Testis (tissue), 2 donors: ENCODE measurements at regions not wholly inside any gene's neighbourhood (a gene's known extent, or its start where the extent isn't known, plus 50 kb on each side); places are given as distances from the start of the nearest gene placed in this dataset.

Source experiments
- POLR2A ChIP-seq: fragments of 450-650 bp; IDR thresholded peaks from one replicate; pipeline ENCODE4 v1.6.1; 2017; ENCODE audit warnings: antibody characterized with exemption, mild to moderate bottlenecking, moderate library complexity
- TF ChIP-seq, protein P1 (sequence below), 3 experiments: fragments of 450-650 bp in 2 of 3; fragments of 200-600 bp in 1 of 3; sonication (generic) in 1 of 3; IDR thresholded peaks; one replicate each; pipeline ENCODE4 v1.5.1; 2016 to 2019; ENCODE audit warnings: antibody characterized with exemption in 3 of 3, mild to moderate bottlenecking in 2 of 3, moderate library complexity in 1 of 3

DNA sequence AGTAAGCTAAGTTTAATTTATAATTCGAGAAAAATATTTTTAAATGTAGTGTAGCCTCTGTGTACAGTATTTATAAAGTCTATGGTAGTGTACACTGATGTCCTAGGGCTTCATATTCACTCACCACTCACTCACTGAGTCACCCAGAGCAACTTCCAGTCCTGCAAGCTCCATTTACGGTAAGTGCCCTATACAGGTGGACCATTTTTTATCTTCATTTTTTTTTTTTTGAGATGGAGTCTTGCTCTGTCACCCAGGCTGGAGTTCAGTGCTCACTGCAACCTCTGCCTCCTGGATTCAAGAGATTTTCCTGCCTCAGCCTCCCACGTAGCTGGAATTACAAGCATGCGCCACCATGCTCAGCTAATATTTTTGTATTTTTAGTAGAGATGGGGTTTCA lies 104.2 kb downstream of the PDCL3 start:
- TF ChIP-seq, protein P1, sequence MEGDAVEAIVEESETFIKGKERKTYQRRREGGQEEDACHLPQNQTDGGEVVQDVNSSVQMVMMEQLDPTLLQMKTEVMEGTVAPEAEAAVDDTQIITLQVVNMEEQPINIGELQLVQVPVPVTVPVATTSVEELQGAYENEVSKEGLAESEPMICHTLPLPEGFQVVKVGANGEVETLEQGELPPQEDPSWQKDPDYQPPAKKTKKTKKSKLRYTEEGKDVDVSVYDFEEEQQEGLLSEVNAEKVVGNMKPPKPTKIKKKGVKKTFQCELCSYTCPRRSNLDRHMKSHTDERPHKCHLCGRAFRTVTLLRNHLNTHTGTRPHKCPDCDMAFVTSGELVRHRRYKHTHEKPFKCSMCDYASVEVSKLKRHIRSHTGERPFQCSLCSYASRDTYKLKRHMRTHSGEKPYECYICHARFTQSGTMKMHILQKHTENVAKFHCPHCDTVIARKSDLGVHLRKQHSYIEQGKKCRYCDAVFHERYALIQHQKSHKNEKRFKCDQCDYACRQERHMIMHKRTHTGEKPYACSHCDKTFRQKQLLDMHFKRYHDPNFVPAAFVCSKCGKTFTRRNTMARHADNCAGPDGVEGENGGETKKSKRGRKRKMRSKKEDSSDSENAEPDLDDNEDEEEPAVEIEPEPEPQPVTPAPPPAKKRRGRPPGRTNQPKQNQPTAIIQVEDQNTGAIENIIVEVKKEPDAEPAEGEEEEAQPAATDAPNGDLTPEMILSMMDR (IDR thresholded peaks at IDR 0.05): no peak
- TF ChIP-seq POLR2A: no peak
